ENCODE measurements at regions not wholly inside any gene's neighbourhood (a gene's known extent, or its start where the extent isn't known, plus 50 kb on each side); places are given as distances from the start of the nearest gene placed in this dataset.

- no peak for DNase-seq
These were observed 443.4 kb downstream of the TBC1D4 start for GRCh38 chr13:75038393-75039113.

GRCh38 chr13:75025956-75026355 is 456.0 kb downstream of the TBC1D4 start:
- no peak for DNase-seq

GRCh38 chr13:75024602-75025001 is 457.4 kb downstream of the TBC1D4 start:
- DNase-seq, result no peak

GRCh38 chr13:75023609-75024008 is 458.4 kb downstream of the TBC1D4 start:
- no peak for DNase-seq

GRCh38 chr13:75021151-75021550 is 460.8 kb downstream of the TBC1D4 start:
- DNase-seq, result no peak

- DNase-seq, result no peak
These were observed 465.7 kb downstream of the TBC1D4 start for GRCh38 chr13:75016225-75016624.

- DNase-seq, result no peak
These were observed 468.2 kb downstream of the TBC1D4 start for GRCh38 chr13:75013818-75014217.

- DNase-seq, result no peak
These were observed 471.0 kb downstream of the TBC1D4 start for GRCh38 chr13:75010941-75011340.

GRCh38 chr13:75008926-75009325 is 473.0 kb downstream of the TBC1D4 start:
- DNase-seq, result no peak

- DNase-seq, result no peak
These were observed 491.0 kb downstream of the TBC1D4 start for GRCh38 chr13:74990992-74991391.

GRCh38 chr13:74987124-74987690 is 494.8 kb downstream of the TBC1D4 start:
- no peak for DNase-seq

GRCh38 chr13:74986609-74987008 is 495.4 kb downstream of the TBC1D4 start:
- no peak for DNase-seq

- DNase-seq, result no peak
These were observed 502.3 kb downstream of the TBC1D4 start for GRCh38 chr13:74979703-74980102.

- no peak for DNase-seq
These were observed 503.4 kb downstream of the TBC1D4 start for GRCh38 chr13:74978591-74978990.

- DNase-seq, result no peak
These were observed 504.5 kb downstream of the TBC1D4 start for GRCh38 chr13:74977498-74977897.

- no peak for DNase-seq
These were observed 506.9 kb downstream of the TBC1D4 start for GRCh38 chr13:74975111-74975510.

GRCh38 chr13:74973935-74974879 is 507.8 kb downstream of the TBC1D4 start:
- no peak for DNase-seq

GRCh38 chr13:74969419-74969818 is 512.5 kb downstream of the TBC1D4 start:
- DNase-seq, result no peak

GRCh38 chr13:74966814-74967424 is 515.0 kb downstream of the TBC1D4 start:
- no peak for DNase-seq

- DNase-seq, result no peak
These were observed 515.7 kb downstream of the TBC1D4 start for GRCh38 chr13:74966275-74966674.

- DNase-seq, result no peak
These were observed 536.3 kb downstream of the TBC1D4 start for GRCh38 chr13:74945637-74946036.

- no peak for DNase-seq
These were observed 550.1 kb downstream of the TBC1D4 start for GRCh38 chr13:74931698-74932433.

All from activated T-cell treated with anti-CD3 and anti-CD28 coated beads, Interleukin-2, amount 50 U/mL, for 1 hour (primary cell).